Non-pigmented ciliary epithelial cell (primary cell): ENCODE measurements at regions not wholly inside any gene's neighbourhood (a gene's known extent, or its start where the extent isn't known, plus 50 kb on each side); places are given as distances from the start of the nearest gene placed in this dataset.
"Not testable (repeated sequence)": the region's sequence is repeated elsewhere in the genome, so short reads cannot be mapped to it uniquely, and the experiment has no call there.

ENCODE experiments used
- DNase-seq: peaks from one replicate; pipeline ENCODE4 v3.0.0-alpha.2; 2010; ENCODE audit warnings: low read depth

DNA sequence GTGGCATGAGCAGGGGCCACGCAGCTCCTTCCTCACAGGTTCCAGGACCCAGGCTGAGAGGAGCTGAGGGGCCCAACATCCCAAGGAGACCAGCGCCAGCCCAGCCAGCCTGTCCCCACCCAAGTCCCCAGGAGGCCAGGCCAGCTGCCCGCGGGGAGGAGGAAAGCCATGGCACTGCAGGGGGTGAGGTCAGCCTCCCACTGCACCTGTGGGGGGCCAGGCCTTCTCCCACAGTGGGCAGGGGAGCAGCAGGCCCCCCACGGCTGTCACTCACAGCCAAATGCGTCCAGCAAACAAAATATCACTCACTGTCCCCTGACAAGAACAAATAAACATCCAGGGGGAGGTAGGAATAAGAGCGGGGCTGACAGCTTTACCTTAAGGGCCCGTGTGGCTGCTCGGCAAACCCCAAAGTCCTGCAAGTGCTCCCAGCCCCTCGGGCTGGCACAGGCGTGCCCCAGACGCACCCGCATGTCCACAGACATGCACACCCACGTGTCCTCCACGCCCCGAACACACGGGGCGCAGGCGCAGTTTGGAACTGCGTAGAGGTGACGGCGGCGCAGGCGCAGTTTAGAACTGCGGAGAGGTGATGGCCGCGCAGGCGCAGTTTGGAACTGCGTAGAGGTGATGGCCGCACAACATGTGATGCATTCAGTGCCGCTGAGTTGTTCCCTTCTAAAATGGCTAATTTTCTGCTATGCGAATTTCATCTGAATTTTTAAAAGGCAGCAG lies 291.1 kb downstream of the FOXL1 start:
- no peak for DNase-seq

DNA sequence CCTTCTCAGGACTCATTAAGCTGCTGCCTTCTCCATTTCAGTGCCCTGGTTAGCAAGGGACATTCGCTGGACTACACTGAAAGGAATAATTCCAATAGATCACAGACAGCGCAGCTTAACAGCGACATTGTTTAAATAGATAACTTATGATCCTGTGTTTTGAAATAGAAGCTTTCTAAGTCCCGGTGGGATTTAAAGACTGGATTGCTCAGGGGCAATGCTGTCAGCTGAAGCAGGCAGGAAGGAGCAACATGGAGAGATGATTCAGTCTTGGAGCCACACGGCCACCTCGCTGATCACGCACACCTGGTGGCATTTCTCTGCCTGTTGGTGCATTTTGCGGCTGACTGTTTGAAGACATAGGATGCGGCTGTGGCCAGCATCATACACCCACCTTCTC lies 292.0 kb downstream of the FOXL1 start:
- no peak for DNase-seq

DNA sequence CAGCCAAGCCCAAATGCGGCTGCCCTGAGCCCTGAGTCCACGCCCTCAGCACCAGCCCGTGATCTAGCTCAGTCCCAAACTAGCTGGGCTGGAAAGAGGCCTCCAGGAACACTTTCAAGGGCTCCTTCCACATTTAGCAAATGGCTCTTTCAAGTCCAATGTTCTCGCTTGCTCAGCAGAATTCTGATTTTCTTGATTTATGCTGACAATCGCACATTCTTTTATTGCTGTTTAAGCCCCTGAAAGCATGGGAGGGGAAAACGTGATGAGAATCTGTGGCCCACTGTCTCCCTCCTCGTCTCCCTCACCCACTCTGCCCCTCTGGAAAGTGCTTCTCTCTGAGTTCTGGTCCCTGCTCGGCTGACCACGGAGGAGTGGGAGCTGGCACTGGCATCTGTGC lies 293.8 kb downstream of the FOXL1 start:
- no peak for DNase-seq

DNA sequence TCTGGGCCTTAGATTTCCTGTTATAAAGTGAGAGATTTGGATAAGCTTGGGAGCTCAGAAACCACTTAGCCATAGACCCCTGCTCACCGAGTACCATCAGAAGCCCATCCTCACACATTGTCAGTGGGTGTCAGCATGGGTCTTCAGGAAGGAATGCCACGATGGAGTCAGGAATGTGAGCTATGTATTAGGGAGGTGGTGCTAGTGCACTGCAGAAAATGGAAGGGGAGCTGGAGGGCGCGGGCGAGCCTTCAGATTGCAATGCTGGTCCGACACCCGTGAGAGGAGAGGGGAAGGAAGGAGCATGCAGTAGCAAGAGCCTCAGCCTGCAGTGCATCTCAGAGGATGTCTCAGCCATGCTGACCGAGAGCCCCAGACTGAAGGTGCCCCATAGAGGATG lies 294.5 kb downstream of the FOXL1 start:
- no peak for DNase-seq

DNA sequence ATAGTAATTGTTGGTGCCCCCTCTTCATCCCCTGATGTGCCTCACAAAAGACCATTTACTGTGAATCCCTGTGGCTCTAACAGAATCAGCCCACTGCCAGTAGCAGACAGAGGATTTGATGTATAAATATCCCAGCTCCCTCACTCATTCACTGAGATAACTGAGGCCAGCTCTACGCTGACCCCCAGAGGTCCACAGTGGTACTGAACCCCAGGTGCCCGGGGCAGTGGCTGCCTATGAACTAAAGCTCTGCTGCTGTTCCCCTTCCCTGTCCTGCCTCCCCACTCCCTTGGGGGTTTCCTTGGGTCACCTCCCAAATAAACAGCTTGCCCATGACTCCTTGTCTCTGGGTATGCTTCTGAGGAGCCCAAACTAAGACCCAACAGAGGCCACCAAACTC lies 295.8 kb downstream of the FOXL1 start:
- DNase-seq: no peak

DNA sequence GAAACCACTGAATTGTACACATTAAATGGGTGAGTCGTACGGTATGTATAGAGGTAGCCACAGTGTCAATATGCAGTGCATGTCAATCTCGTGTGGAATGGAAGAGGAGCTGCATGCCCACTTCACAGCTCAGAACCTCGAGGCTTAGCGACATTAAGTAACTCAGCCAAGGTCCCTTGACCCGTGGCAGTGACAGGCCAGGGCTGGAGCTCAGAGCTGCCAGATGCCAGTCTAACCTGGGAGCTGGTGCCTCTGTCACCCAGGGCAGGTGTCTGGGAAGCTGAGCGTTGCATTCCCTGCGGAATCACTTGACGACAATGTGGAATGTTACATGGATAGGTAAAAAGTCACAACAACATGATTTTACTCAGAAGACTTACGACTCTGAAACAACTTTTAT lies 298.1 kb downstream of the FOXL1 start:
- no peak for DNase-seq

DNA sequence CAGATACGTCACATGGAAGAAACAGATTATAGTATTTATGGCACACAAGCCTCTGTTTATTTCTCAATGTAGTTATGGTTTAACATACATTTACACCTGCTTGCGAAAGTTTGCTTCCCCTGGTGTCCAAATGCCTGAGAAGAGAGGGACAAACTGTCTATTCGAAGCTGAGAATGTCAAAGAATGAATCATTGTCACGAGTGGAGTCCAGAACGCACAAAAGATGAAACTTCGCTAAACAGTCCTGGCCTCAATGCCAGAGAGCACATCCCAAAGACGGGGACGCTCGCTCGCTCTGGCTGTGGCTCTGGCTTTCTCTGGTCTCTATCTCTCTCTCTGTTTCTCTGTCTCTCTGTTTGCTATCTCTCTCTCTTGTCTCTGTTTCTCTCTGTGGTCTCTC lies 298.8 kb downstream of the FOXL1 start:
- DNase-seq: no peak

DNA sequence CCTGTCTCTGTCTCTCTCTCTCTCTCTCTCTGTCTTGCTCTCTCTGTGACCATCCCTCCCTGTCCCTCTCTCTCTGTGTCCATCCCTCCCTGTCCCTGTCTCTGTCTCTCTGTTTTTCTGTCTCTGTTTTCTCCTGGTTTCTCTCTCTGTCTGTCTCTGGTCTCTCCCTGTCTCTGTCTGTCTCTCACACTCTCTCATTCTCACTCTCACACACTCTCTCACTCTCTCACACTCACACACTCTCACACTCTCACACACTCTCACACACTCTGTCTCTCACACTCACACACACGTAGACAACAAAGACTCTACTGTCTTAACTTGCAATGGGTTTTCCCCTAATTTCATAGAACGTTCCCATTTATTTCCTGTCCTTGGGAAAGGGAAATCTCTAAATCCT lies 299.5 kb downstream of the FOXL1 start:
- DNase-seq: no peak

DNA sequence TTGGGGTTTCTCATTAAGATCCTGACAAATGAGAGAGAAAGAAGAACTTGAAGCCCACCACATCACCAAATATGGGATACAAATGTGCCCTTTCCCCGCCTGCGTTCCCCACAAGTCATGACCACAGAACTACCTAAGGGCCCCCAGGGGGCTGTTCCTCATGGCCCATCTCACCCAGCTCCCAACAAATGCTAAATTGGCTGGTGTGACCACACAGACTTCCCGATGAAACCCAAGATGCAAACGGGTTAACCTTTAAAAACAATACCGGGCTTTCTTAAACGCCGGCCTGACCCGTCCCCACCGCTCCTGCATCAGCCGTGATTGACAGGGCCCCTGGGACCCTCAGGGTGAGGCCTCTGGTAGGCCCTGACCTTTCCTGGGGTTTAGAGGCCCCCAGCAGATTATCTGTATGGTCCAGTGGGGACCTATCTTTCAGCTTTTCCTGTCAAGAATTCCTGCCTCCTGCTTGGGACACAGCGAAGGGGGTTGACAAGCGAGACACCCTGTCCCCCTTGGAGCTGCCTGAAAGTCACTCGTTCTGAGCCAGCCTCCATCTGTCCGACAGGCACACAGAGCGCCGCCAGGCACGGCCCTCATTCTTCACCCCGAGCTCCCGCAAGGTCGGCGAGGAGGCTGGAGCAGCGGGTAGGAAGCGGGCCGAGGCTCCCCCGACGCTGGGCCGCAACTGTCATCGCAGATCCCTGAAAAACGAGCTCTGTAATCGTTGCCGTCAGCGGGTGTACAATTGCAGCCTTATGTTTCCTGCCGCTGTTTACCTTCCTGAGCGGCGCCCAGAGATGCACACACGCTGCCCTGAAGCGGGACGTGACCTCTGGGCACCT lies 300.1 kb downstream of the FOXL1 start:
- no peak for DNase-seq

DNA sequence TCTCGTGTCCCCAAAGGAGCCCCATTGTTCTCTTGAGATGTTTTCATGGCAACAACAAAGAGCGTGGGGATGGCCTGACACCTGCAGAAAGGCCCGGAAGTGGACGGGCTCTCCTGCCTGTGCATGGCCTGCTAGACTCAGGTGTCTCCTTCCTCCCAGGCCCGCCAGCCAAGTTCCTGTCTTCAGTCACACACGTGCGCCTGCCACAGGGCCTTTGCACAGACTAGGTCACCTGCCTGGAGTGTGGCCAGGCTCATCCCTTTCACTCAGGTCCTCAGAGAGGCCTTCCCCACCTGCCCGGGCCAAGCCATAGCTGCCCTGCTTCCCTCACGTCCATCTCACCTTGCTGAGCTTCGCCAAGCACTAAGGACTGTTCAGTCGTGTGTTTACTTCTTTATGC lies 300.9 kb downstream of the FOXL1 start:
- DNase-seq: no peak

DNA sequence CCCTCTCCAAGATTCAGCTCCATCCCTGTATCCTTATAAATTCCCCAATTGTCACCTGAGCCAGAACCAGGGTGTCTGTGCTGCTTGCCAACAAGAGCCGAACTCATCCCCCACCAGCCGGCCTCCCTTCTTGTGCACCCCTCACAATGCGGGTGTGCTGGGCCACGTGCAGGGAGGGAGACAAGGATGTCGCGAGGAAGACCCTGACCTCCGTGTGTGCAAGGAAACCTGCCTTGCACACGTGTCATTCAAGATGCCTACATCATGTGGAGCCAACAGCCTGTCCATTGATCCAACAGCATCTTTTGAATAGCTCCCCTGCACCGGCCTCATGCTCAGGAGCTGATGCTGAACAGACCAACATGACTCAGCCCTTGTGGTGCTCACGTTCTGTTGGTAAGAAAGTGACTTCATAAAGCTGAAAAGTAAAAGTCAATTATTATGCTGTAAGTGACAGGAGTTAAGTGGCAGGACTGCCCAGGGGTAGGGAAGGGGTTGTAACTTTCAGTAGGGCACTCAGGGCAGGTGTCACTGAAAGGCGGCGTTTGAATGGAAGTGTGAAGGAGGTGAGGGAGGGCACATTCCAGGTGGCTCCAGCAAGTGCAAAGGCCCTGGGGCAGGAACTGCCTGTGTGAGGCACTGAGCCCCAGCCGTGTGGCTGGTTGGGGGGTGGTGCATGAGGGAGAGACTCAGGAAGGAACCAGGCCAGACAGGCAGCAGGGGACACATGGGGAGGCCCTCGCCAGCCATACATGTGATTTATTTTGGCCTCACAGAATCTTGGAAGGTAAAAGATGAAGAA lies 302.2 kb downstream of the FOXL1 start:
- DNase-seq: no peak

DNA sequence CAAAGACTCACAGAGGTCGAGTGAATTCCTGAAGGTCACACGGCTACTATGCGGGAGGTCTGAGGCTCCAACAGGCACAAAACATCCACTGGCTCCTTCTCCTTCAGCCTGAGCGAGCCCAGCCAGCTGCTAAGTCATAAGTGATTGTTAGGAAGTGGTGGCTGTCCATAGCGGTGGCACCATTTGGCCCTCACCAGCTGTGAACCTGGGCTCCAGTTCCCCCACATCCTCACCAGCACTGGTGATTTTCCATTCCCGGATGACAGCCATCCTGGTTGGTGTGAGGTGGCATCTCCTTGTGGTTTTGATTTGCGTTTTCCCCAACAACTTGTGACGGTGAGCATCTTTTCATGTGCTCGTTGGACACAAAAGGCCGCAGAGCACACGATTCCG lies 302.8 kb downstream of the FOXL1 start:
- no peak for DNase-seq

DNA sequence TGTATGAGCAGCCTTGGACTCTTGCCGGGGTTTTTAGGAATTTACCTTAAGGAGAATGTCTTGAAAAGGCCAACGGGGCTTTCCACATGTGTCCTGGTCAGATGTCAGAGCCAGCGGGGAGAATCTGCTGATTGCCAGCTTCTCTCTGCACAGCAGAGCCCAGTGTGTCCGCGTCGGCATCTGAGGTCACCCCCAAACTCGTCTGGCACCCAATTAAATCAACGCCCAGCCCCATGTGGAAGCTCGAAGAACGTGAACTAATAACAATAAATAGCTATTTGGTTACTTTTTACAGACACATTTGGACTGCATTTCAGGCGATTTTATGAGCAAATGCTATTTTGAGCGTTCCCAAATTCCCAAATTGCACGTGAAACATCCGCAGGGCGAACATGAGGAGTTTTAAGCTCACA lies 303.5 kb downstream of the FOXL1 start:
- no peak for DNase-seq

DNA sequence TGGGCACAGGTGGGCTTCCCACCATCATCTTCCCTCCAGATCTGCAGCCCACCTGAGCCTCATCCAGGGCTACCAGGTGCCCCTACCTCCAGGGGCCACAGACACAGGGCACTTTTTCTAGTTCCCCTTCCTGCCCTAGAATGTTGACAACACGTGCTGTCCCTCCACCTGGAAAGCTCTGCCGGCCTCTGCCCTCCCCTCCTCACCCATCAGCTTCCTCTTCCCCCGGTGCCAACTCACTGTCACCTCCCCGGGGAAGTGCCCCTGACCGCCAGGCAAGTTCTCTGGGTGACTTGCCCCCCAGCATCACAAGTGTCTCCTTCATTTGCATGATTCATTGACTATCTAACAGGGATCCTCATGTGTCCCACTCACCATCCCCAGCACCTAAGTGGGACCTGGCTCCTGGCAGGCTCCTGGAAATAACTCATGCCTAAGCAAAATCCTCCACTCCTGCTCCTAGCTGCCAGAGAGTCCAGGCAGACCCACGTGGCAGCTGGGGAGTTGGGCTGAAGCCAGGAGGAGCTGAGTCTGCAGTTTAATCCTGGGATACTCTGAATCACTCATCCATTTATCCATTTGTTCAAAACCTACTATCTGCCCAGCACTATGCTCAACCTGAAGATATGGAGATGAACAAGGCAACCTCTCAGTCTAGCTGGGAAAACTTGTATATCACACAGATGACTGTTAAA lies 304.4 kb downstream of the FOXL1 start:
- DNase-seq: peak; percentile 51

DNA sequence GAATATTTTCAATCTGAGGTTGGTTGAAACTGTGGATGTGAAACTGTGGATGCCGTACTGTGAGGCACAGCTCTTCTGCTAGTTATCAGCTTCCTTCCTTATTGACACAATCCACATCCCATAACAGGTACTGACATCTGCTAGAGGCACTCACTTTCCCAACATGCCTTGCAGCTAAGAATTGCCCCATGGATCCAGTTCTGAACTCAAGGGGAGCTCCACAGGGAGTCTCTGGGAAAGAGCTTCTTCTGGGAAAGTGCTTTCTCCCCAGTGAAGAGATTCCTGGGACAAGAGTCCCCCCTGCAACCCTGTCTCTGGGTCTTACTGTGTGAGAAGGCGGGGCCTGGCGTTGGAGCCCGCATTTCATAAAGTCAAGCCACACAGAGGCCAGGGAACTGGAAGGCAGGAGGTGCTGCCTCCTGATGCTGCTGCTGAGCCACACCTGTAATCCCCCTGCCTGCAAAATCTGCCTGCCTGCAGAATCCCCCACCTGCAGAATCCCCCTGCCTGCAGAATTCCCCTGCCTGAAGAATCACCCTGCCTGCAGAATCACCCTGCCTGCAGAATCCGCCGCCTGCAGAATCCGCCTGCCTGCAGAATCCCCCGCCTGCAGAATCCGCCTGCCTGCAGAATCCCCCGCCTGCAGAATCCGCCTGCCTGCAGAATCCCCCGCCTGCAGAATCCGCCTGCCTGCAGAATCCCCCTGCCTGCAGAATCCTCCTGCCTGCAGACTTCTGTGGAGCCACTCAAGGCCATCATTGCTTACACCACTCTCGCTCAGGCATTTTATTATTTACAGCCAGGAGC lies 305.4 kb downstream of the FOXL1 start:
- no peak for DNase-seq

DNA sequence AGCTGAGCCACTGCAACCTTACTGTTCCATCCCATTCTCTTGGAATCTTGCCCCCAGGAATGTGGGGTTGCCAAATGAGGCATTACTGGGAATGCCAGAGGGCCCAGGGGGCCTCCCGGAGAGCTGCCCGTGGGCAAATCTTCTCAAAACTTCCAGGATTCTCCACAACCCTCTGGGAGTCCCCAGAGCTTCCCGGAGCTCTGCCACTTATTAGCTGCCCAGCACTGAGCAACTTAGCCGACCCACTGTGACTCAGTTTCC lies 306.0 kb downstream of the FOXL1 start:
- DNase-seq: no peak

DNA sequence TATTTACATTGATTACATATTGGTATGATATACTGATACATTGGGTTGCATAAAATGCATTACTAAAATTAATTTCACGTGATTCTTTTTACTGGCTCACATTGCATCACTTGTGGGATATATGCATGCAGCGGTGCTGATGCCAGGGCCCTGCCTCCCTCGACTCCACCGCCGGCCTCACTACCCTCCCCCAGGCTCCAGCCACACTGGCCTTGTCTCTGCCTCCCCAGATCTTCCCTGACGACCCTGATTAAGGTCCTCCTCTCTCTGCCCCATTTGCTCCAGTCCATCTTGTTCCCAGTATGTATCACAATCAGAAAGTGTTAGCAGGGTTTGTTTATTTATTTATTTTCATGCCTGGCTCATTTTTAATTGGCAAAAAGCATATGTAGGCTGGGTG lies 306.8 kb downstream of the FOXL1 start:
- DNase-seq: no peak

DNA sequence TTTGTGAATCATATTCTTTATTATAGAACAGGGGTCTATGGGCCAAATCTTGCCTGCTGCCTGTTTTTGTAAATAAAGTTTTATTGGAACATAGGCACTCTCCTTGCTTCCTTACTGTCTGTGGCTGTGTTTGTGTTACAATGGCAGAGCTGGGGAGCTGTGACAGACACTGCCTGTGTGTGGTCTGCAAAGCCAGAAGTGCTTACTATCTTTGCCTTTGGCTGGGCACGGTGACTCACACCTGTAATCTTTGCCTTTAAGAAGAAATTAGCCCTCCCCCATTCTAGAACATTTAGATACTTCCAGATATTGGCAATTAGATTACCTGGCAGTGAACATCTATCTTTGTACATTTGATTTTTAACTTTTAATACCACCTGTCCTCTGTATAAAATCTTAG lies 308.3 kb downstream of the FOXL1 start:
- no peak for DNase-seq

DNA sequence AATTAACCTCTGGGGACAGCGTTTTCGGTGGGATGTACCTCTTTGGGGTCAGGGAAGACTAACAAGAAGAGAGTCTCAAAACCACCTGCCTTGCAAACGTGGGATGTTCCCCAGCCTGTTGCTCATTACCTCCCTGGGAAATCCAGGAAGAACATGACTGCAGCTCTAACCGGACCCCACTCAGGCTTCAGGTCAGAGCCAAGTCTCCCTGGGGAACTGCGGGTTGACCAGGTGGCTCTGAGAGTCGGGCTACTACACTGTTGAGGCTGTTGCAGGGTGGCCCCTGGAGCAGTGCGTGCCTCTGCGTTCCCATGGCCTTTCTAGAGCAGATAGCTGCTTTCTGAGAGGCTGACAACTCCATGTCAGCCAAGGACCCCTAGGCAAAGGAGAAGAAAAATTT lies 309.1 kb downstream of the FOXL1 start:
- DNase-seq: no peak

DNA sequence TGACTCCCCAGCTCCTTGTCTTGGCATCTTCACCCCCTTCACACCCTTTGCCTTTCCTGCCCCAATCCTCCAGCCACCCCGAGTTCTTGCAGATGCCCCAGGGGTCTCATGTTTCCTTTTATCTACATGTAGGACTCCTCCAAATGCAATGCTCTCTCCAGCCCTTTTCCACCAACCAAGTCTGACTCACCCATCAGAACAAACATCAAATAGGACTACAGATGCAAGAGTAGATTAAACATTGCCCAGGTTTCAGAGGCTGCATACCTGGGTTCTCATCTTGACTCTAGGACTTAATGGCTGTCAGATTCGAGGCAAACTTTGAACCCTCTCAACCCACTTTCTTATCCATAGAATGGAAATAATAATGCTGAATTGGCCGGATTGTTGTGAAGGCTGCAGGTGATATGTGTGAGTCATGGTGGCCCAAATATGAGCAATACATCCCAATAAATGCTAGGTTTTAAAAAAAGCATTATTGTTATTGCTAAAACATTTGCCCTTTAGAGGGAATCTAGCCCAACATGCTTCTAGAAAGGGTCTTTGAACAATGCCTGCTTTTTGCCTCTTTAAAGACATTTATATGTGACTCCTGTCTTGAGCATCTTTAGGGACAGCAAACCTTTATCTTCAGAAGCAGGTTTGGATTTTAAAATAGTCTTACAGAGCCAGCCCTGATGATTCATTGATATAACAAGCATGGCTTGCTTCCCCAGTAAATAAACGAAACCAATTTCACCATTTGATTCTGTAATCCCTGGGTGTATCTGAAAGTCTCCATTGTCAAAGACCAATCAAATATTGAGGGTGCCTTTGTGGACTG lies 310.1 kb downstream of the FOXL1 start:
- DNase-seq: no peak

DNA sequence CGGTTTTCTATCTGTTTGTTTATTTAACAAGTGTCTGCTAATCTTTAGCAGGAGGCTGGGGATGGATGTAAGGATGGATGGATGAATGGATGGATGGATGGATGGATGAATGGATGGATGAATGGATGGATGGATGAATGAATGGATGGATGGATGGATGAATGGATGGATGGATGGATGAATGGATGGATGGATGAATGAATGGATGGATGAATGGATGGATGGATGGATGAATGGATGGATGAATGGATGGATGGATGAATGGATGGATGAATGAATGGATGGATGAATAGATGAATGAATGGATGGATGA lies 310.7 kb downstream of the FOXL1 start:
- DNase-seq: not testable (repeated sequence)
